GM12873 (cell line): ENCODE measurements at regions not wholly inside any gene's neighbourhood (a gene's known extent, or its start where the extent isn't known, plus 50 kb on each side); places are given as distances from the start of the nearest gene placed in this dataset.

Experiments
- CTCF ChIP-seq: IDR thresholded peaks from 2 replicates; pipeline ENCODE4 v1.5.1; 2012; ENCODE audit warnings: low read depth, mild to moderate bottlenecking, moderate library complexity, low read length, control low read depth; ENCODE audit not compliant: insufficient read depth; ENCODE audit errors: missing control alignments

- no peak for TF ChIP-seq CTCF
These were observed 122.1 kb upstream of the CEP162 start for GRCh38 chr6:84349542-84349941.

GRCh38 chr6:84348801-84349200, 121.4 kb upstream of the CEP162 start:
- no peak for TF ChIP-seq CTCF

GRCh38 chr6:84346372-84346771, 118.9 kb upstream of the CEP162 start:
- no peak for TF ChIP-seq CTCF

- no peak for TF ChIP-seq CTCF
These were observed 116.6 kb upstream of the CEP162 start for GRCh38 chr6:84344005-84344404.

GRCh38 chr6:84340422-84340821, 113.0 kb upstream of the CEP162 start:
- no peak for TF ChIP-seq CTCF

- TF ChIP-seq CTCF = no peak
These were observed 106.4 kb upstream of the CEP162 start for GRCh38 chr6:84333842-84334241.

- TF ChIP-seq CTCF = no peak
These were observed 104.9 kb upstream of the CEP162 start for GRCh38 chr6:84332139-84333034.
